ENCODE measurements at regions not wholly inside any gene's neighbourhood (a gene's known extent, or its start where the extent isn't known, plus 50 kb on each side); places are given as distances from the start of the nearest gene placed in this dataset.
"Not testable (repeated sequence)": the region's sequence is repeated elsewhere in the genome, so short reads cannot be mapped to it uniquely, and the experiment has no call there.

DNA sequence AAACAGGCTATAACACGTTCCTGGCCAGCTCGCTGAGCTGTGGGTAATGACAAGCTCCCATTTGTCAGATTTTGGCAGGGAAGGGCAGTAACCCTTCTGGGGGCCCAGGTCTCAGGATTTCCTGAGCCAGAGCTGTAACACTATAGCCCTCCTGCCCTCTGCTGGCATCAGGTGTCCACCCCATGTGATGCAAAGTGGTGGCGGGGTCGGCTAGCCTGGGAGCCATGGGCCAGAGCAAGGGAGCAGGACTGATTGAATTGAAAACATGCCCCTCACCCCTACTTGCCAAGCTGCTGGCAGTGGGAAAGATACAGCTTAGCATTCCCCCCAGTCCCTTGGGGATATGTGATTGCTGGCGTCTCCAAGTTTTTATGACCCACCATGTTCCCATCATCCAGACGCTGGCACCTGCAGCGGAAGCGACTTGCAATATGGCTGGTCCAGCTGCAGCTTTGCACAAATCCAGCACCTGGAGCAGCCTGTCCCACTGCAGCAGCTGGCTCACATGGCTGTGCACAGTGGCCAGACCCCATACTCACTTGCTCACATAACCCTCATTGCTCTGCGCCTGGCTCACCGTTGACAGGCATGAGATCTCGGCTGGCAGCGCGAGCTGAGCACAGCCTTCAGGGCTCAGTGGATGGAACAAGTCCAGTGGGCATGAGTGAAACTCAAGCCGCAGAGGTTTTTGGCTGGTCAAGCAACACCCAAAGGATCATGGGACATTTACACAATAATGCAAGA is 1147.8 kb downstream of the JRKL start:
- DNase-seq (ENCODE audit: low spot score): no peak

DNA sequence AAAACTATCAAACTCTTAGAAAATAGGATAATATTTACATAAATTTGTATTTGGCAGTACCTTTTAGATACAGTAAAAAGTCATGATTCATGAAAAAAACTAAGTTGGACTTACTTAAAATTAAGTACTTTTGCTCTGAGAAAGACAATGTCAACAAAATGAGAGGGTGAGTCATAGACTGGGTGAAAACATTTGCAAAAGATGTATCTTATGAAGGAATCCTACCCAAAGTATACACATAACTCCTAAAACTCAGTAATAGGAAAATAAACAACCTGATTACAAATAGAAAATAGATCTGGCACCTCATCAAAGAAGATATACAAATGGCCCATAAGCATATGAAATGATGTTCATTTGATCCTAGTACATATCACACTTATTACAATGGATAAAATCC is 1154.6 kb downstream of the JRKL start:
- DNase-seq (ENCODE audit: low spot score): no peak

DNA sequence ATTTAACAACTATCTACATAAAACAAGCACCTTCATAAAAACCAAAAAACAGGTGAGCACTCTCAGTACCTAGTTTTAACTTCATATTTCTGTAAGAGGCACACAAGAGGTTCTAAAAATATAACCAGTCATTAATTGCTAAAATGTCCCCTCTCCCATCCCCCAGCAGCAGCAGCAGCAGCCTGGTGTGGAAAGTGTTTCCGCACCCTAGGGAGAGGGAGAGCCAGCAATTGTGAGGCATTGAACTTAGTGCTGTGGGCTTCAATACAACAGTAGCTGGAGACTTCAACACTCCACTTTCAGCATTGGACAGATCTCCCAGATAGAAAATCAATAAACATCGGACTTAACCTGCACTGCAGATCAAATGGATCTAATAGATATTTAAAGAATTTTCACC is 1158.5 kb downstream of the JRKL start:
- no peak for DNase-seq (ENCODE audit: low spot score)

DNA sequence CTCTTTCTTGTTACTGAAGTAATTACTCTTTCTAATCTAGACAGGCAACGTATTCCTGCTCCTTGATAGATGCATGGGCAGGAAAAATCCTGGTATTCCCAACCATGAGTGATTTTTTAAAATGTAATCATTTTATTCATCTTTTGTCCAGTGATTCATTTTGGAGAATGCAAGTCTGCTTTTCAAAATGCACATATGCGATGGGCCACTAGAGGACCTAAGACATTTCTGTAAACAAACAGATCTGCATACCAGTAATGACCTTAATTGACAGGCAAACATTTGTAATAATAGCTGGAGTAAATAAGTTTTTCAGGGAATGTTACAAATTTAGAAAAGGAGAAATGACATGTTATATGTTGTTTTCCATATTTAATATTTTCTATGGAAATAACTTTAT is 1167.6 kb downstream of the JRKL start:
- no peak for DNase-seq (ENCODE audit: low spot score)

DNA sequence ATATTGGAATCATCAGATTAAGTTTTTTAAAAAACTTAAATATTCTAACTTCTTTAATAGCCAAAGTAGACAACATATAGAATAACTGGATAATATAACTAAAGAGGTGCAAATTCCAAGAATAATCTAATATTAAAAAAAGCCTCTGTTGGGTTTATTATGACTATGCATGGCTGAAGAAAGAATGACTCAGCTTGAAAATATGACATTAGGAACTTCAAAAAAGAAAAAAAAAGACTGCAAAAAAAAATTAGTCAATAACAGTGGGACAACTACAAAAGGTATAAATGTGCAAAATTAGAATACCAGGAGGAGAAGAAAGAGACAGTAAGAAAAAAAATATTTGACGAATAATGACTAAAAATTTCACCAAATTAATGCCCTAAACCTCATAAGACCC is 1178.0 kb downstream of the JRKL start:
- no peak for DNase-seq (ENCODE audit: low spot score)

DNA sequence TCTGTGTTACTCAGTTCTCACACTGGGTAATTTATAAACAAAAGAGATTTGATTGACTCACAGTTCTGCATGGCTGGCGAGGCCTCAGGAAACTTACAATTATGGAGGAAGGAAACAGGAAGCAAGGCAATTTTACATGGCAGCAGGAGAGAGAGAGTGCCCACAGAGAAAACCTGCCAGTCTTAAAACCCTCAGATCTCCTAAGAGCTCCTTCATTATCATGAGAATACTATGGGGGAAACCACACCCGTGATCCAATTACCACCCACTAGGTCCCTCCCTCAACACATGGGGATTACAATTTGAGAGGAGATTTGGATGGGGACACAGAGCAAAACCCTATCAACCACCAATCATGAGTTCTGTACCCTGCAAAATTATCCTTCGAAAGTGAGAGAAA is 1180.8 kb downstream of the JRKL start:
- no peak for DNase-seq (ENCODE audit: low spot score)

DNA sequence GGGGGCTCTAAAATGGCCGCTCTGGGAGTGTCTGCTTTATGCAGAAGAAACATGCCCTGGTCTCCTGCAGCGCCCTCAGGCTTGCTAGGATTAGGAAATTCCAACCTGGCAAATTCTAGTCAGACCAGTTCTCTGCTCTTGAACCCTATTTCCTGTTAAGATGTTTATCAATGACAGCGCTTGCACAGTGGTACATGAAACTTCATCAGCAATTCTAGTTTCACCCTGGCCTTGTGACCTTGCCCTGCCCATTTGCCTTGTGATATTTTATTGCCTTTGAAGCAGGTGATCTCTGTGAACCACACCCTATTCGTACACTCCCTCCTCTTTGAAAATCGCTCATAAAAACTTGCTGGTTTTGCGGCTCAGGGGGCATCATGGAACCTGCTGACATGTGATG is 1184.0 kb downstream of the JRKL start:
- not testable (repeated sequence) for DNase-seq (ENCODE audit: low spot score)

DNA sequence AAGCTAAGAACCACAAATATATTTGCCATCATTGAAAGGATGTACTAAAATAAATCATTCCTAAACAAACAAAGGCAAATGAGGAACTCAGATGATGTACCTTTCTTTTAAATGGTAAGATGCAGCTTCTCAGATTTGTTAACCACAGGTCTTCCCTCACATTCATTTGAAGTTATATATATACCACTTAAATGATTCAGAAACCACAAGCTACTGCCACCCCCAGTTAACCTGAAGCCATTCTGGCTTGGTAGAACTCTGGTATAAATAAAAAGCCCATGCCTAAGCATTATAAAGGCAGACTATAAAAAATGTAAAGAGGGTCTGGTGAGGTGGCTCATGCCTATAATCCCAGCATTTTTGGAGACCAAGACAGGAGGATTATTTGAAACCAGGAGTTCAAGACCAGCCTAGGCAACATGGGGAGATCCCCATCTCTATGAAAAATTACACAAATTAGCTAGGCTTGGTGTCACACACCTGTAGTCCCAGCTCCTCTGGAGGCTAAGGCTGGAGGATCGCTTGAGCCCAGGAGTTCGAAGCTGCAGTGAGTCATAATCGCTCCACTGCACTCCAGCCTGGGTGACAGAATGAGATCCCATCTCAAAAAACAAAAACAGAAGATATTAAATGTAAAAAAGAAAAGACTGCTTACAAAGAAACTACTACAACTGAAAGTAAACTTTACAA is 1185.3 kb downstream of the JRKL start:
- DNase-seq (ENCODE audit: low spot score): no peak

DNA sequence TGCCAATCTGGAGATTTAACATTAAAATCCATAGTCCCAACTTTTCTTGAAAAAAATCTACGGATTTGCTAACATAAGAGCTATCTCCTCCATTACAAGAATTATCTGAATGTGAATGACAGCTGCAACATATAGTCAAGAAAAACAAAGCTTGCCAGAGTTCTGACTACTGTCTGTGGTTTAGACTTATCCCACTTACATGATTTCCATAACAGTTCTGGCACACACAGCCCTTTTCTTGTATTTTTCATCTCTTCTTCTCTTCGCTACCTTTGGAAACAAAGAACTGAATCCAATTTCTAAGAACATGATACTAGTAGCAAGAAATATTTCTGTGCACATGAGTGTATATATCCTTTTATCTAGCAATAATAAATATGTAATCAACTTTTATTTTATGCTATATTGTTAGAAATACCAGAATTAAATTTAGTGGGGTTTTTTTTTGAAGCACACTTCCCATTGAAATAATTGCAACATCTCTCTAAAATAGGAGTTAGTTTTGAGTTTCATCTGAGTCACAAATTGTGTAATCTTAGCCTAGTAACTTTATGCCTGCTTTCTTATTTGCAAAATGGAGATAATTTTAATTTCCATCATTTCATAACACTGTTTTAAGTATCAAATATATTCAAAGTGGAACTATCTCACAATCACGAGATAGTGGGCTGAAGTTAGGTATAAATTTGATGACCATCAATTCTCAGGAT is 1217.6 kb downstream of the JRKL start:
- DNase-seq (ENCODE audit: low spot score): peak; percentile 2

DNA sequence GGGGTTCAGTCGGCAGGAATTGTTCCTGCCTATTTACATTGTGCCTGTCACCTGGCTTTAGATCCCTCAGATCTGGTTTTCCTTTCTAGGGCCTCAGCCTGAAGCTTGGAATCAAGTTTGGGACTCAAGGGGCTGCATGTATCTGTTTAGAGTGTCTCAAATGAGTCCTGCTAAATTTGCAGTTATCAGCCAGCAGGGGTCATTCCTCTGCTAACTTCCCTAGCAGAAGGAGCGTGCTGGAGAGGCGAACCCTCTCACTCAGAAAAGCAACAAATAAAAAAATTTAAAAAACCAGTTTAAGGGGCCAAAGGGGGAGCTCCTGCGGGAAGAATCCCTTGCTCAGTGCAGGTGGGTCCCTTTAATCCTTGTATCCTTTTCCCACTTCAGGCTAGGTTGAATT is 1220.2 kb downstream of the JRKL start:
- DNase-seq (ENCODE audit: low spot score): no peak

DNA sequence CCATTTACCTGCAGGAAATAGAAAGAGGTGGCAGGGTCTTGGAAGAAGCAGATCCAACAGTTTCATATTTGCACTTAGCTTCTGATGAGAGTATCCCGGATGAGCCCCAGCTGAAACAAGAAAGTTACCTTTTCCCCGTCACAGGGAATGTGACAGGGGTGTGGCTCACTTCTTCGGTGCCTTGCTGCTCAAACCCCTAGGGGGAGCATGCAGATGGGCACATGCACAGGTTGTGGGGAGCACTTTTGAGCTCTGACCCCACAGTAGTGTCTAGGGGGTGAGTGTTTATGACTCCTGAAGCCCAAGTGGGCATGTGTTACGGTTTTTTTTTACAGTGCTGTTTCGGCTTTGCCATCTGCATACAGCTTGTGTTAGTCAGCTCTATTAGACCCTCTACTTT is 1221.0 kb downstream of the JRKL start:
- DNase-seq (ENCODE audit: low spot score): no peak

DNA sequence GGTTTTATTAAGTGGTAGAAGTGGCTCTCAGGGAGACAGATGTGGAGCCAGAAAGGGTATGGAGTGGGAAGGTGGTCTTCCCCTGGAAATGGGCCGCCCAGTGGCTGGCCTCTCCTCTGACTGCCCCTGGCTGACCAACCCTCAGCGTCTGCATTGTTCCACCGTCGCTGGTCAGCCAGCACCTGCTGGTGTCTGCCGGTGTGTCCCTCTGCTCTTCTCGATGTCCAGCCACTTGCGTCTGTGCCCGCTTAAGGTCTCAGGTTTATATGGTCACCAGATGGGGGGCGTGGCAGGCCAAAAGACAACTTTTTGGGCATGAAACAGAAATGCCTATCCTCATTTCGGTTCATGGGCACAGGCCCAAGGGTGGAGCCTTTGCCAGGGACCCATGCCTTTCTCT is 1221.5 kb downstream of the JRKL start:
- no peak for DNase-seq (ENCODE audit: low spot score)

DNA sequence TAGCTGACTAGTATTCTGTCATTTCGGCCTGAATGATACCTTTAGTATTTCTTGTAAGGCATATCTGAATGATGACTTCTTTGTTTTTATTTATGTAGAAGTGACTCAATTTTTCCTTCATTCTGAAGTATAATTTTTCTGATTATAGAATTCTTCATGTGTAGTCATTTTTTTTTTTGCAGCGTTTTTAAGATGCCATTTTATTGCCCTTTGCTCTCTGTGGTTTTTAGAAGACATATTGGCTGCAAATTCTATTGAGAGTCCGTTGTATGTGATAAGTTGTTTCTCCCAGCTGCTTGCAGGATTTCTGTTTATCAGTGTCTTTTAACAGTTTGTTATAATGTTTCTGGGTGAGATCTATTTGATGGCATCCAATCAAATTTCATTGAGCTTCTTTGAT is 1224.8 kb downstream of the JRKL start:
- no peak for DNase-seq (ENCODE audit: low spot score)

DNA sequence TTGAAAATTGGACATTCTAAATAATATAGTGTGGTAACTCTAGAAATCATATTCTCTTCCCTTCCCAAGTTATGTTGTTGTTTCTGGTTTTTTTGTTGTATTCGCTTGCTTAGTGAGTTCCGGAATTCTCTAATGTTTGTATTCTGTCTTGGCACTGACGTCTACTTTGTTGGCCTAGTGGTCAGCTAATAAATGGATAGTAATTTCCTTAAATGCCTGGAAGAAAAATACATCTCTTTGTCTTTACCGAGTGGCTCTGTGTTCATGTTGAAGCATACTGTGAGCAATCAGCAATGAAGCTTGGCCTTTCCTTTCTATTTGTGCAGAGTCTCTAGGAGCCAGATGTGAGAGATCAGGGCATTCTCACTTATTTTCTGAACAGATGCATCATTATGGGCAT is 1225.7 kb downstream of the JRKL start:
- DNase-seq (ENCODE audit: low spot score): no peak

DNA sequence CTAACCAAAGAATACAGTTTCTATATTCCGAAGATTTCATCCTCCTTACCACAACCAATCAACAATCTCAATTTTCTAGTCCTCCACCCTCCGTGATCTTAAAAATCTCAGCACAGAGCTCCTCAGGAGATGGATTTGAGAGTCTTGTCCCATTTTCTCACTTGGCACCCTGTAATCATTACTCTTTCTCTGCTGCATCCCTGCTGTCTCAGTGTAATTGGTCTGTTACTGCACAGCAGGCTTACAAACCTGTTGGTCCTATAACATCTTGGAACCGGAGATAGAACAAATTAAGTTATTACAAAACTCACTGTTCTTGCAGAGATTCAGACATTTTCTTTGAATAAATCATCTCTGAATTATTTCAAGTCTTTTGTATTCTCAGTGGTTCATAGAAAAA is 1227.2 kb downstream of the JRKL start:
- DNase-seq (ENCODE audit: low spot score): no peak

DNA sequence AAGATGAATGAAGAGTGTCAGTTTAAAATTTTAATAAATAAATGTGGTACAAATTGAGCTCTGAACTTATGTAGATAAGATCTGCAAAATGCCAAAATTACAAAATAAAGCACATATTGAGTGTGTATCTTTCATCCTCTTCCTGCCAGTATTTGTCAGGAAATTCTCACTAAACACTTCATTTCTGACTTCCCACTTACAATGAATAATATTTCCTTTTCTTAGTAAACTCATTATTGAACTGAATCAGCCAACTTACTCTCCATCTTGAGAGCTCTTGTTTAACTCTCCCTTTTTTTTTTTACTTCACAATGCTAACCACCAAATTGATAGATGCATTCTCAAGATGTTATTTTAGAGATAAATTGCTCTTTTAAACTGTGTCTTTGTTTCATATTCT is 1230.2 kb downstream of the JRKL start:
- no peak for DNase-seq (ENCODE audit: low spot score)

DNA sequence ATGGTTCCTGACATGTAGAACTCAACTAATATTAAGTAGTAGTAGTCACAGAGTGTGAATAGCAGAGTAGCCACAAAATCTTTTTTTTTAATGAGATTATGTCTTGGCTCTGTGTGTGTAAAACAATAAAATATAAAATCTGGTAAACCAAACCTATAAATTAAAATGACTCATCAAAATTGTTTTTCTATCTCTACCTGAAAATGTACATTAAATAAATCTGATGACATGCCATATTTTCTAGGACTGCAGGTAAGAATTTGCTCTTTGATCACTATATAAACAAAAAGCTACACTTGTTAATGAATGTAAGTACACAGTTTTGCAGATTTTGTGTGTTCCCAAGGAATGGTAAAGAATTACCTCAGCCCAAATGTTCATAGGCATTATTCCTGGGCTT is 1231.5 kb downstream of the JRKL start:
- no peak for DNase-seq (ENCODE audit: low spot score)

DNA sequence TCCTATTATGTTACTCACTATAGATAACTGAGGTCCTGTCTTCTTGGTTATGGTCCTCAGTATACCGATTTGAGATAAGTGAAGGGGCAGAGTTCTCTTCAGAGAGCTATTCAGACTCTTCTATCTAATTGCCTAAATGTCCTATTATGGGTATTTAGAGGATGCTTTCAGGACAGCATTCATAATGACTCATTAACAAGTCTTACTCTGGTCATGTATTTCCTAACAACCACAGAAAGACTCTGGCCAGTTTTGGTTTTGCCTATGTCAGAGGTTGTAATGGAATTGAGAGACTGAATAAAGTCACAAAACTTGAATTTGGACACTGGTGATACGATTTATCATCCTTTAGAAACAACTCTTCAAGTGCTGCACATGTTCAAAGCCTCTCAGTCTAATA is 1233.0 kb downstream of the JRKL start:
- DNase-seq (ENCODE audit: low spot score): no peak

DNA sequence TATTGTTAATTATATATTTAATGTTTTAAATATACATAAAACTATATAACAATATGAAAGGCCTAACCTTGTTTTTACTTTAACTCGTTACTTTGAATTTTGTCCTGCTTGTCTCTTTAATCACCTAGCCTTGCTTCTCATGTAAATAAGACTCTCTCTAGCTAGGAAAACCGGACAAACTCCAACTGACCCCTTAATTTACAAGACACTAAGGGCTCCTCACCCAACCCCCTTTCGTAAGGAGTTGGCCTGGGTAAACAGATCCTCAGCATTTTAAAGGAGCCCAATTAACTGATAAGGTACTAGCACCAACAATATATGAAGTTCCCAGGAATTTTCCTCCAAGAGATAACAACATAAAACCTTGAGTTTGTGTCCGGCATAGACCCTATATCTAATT is 1246.9 kb downstream of the JRKL start:
- DNase-seq (ENCODE audit: low spot score): not testable (repeated sequence)

DNA sequence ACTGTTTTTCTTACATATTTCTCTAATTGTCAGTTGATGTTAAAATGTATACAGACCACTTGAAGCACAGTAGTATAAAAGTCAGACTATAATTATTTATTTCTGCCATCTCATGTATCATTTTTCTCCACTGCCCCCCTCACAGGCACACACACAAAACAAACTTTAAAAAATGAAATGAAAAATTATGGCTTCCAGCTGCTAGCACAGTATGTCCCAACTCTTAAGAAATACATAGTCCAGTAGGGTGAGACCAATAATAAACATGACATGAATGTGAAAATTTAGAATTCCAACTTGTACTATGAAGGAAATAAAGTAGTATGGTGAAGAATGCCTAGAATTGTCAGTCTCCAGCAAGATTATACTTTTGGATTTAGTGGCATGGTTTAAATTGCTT is 1247.9 kb downstream of the JRKL start:
- no peak for DNase-seq (ENCODE audit: low spot score)

DNA sequence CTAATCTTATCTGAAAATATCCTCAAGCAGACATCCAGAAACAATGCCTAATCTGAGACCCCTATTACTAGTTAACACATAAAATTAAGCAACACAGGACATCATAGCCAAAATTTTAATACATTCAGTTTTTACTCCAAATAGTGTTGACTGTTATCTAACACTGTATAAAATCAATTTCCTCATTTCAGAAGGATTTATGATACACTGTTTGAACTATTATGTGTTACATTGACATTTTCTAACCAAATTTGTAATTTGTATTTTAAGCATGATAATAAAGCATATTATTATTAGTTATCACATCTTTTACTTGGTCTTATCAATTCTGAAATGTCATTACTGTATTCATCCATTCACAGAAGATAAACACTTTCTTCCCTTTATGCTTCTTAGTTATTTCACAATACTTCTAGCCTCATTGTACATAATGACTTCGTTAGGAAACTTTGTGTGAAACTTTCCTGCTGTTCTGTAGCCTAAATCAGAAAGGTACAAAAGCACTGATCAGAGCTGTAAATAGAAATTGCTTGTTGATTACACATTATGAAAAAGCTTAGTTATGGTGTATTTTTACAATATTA is 1248.9 kb downstream of the JRKL start:
- DNase-seq (ENCODE audit: low spot score): no peak

DNA sequence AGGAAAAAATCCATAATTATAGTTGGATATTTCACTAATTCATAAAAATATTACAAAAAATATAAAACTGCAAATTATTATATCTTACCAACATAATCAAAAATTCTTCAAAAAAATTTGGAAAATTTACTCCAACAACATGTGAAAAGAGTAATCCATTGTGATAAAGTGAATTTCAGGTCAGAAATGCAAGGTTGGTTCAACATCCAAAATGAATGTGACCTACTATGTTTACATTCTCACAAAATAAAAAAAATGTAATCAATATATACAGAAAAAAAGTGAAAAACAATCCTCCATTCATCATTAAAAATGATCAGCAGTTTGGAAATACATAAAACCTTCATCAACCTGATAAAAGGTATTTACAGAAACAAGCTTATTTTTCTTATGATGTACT is 1252.2 kb downstream of the JRKL start:
- DNase-seq (ENCODE audit: low spot score): no peak

DNA sequence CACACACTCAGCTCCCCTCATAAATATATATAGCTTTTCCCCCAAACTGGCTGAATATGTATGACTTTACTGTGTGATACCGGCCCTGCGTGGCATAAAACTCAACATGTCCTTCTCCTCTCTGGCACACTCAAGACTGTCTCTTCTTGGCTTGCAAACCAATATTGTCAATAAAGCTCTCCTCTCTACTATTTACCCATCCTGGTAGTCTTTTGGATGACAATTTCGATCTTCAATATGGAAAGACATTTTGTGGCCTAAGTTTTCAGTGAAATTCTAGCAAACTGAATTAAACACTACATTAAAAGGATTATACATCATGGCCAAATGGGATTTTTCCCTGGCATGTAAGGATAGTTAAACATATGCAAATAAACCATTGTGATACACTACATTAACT is 1255.9 kb downstream of the JRKL start:
- no peak for DNase-seq (ENCODE audit: low spot score)

Measured in umbilical cord (tissue), 1 donor.